CD4-positive, alpha-beta T cell treated with Interferon alpha-2 for 1 hour (primary cell): ENCODE measurements at regions not wholly inside any gene's neighbourhood (a gene's known extent, or its start where the extent isn't known, plus 50 kb on each side); places are given as distances from the start of the nearest gene placed in this dataset.

ENCODE experiments used
- DNase-seq, 2 donors: peaks; one replicate each; pipeline ENCODE4 v3.0.0-alpha.2; 2020 to 2022

DNA sequence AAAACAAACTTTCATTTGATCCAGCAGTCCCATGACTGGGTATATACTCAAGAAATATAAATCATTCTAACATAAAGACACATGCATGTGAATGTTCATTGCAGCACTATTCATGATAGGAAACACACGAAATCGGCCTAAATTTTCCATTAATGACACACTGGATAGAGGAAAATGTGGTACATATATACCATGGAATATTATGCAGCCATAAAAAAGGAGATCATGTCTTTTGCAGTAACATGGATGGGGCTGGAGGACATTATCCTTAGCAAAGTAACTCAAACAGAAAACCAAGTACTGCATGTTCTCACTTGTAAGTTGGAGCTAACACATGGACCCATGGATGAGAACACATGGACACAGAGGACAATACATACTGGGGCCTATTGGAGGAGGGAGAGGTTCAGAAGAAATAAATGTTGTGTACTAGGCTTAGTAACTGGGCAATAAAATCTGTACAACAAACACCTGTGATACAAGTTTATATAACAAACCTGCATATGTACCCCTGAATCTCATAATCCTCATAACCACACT lies 283.6 kb downstream of the LMO7 start:
- DNase-seq, result no peak

- no peak for DNase-seq
Observed at GRCh38 chr13:75915066-75915465, 278.9 kb downstream of the LMO7 start.

- DNase-seq, result no peak
Observed at GRCh38 chr13:75913925-75914324, 277.8 kb downstream of the LMO7 start.

DNA sequence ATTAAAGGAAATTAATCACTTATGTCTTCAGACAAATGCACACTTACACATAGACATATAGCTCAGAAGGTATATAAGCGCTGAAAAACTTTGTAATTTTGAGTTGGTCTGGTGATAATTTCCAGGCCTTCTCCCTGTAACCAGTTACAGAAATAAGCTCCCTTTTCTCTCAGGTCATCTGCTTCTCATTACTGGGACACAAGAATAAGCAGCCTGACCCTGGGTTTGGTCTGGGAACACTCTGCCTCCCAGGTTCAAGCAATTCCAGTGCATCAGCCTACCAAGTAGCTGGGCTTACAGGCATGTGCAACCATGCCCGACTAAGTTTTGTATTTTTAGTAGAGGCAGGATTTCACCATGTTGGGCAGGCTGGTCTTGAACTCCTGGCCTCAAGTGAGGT lies 274.5 kb downstream of the LMO7 start:
- no peak for DNase-seq
